NB4 (cell line): ENCODE measurements at regions not wholly inside any gene's neighbourhood (a gene's known extent, or its start where the extent isn't known, plus 50 kb on each side); places are given as distances from the start of the nearest gene placed in this dataset.
"Not testable (repeated sequence)": the region's sequence is repeated elsewhere in the genome, so short reads cannot be mapped to it uniquely, and the experiment has no call there.

Experiments used
- DNase-seq: peaks from one replicate; pipeline ENCODE4 v3.0.0; 2010; ENCODE audit warnings: low read depth
- H3K4me3 ChIP-seq: one replicate; pipeline ENCODE4 v1.5.1; 2011; ENCODE audit warnings: mild to moderate bottlenecking, low read depth, low read length, moderate library complexity
- CTCF ChIP-seq: IDR thresholded peaks from one replicate; pipeline ENCODE4 v1.5.1; 2012; ENCODE audit warnings: low read depth, low read length
- MAX ChIP-seq: IDR thresholded peaks from 2 replicates; pipeline ENCODE4 v1.6.1; 2011; ENCODE audit warnings: low read depth, low read length
- MYC ChIP-seq: IDR thresholded peaks from 2 replicates; pipeline ENCODE4 v1.6.1; 2011; ENCODE audit warnings: low read depth, low read length
- POLR2A ChIP-seq: IDR thresholded peaks from 2 replicates; pipeline ENCODE4 v1.6.1; 2011; ENCODE audit warnings: mild to moderate bottlenecking; ENCODE audit not compliant: insufficient read length; ENCODE audit errors: extremely low read depth

GRCh38 chr16:10250137-10250828, 68.1 kb upstream of the GRIN2A start:
- peak; percentile 30 for DNase-seq
- TF ChIP-seq POLR2A (no peak), MYC (no peak), CTCF (no peak), MAX (no peak)

GRCh38 chr16:10252155-10252554, 69.9 kb upstream of the GRIN2A start:
- TF ChIP-seq CTCF = no peak
- no peak for DNase-seq

More at GRCh38 chr16:10250137-10250828, 68.1 kb upstream of the GRIN2A start:
- H3K4me3 ChIP-seq = no peak overlapping the region

GRCh38 chr16:10253409-10253808, 71.2 kb upstream of the GRIN2A start:
- no peak overlapping the region for H3K4me3 ChIP-seq
- no peak for DNase-seq
- TF ChIP-seq MYC (no peak), MAX (no peak), CTCF (no peak), POLR2A (no peak)

More at GRCh38 chr16:10252155-10252554, 69.9 kb upstream of the GRIN2A start:
- no peak overlapping the region for H3K4me3 ChIP-seq

GRCh38 chr16:10255728-10256127, 73.5 kb upstream of the GRIN2A start:
- no peak overlapping the region for H3K4me3 ChIP-seq
- no peak for TF ChIP-seq CTCF
- TF ChIP-seq MAX = no peak
- DNase-seq = no peak

GRCh38 chr16:10256784-10257641, 74.8 kb upstream of the GRIN2A start:
- TF ChIP-seq CTCF = peak; percentile 51
- no peak for TF ChIP-seq POLR2A
- no peak for TF ChIP-seq MAX
- no peak for TF ChIP-seq MYC
- DNase-seq = peak; percentile 43
- H3K4me3 ChIP-seq = no peak overlapping the region

GRCh38 chr16:10257642-10258251, 75.5 kb upstream of the GRIN2A start:
- DNase-seq, H3K4me3 ChIP-seq: not testable (repeated sequence)

GRCh38 chr16:10258930-10259603, 76.8 kb upstream of the GRIN2A start:
- DNase-seq, H3K4me3 ChIP-seq: not testable (repeated sequence)
